HepG2 (cell line): ENCODE measurements at regions not wholly inside any gene's neighbourhood (a gene's known extent, or its start where the extent isn't known, plus 50 kb on each side); places are given as distances from the start of the nearest gene placed in this dataset.

Experiments used
- ATAC-seq: fragments of 200-7000 bp; cut with Tn5 transposase; 3 replicates; pipeline ENCODE4 v1.9.1; 2020; ENCODE audit warnings: mild to moderate bottlenecking, moderate library complexity
- BruUV-seq: library from RNA; stranded (reverse); fragments of 400-500 nt; replicated peaks from 2 replicates; lab custom pipeline; 2021; lab: Mats Ljungman, UMichigan
- CTCF ChIA-PET: fragments of 300-600 bp; formaldehyde crosslinking; extraction: SDS; loops from one replicate; lab custom pipeline; 2021; ENCODE audit warnings: low total read pairs, inconsistent platforms, low intra/inter-chr PET ratio; lab: Yijun Ruan, JAX
- POLR2A ChIA-PET: fragments of 350-600 bp; sonication (Branson Sonifier 250); formaldehyde crosslinking; loops from one replicate; lab custom pipeline; 2020; ENCODE audit warnings: antibody characterized with exemption, inconsistent platforms; lab: Yijun Ruan, JAX
- DNase-seq: peaks from one replicate; pipeline ENCODE4 v3.0.0-alpha.2; 2015; ENCODE audit warnings: low spot score
- FAIRE-seq: peaks from 3 replicates; lab custom pipeline; 2011; peaks lifted over from hg19 to GRCh38; lab: Jason Lieb, UNC
- H2AFZ ChIP-seq: one replicate; pipeline ENCODE4 v1.6.1; 2011; ENCODE audit warnings: low read length, inconsistent platforms
- H3K27ac ChIP-seq: fragments of 300-600 bp; 3 replicates; pipeline ENCODE4 v1.8.0; 2011; ENCODE audit warnings: mixed run types, mild to moderate bottlenecking, mixed read lengths, low read length, inconsistent platforms; ENCODE audit not compliant: insufficient read depth; ENCODE audit errors: extremely low read length
- H3K27me3 ChIP-seq, 2 experiments: fragments of 200-600 bp in 1 of 2; 2 replicates in 1 of 2; 3 replicates in 1 of 2; pipeline versions ENCODE4 v1.6.0 to v1.8.0; 2011; ENCODE audit warnings: low read length in 2 of 2, mild to moderate bottlenecking in 2 of 2, moderate library complexity in 2 of 2, inconsistent platforms in 1 of 2; ENCODE audit not compliant: insufficient read depth in 2 of 2, control insufficient read depth in 1 of 2
- H3K36me3 ChIP-seq, 2 experiments: fragments of 200-600 bp in 1 of 2; replicated peaks in 1 of 2; 2 replicates in 1 of 2; 3 replicates in 1 of 2; pipeline versions ENCODE4 v1.5.1 to v1.8.0; 2011; ENCODE audit warnings: low read length in 2 of 2, inconsistent platforms in 1 of 2; ENCODE audit not compliant: insufficient read depth in 2 of 2, control insufficient read depth in 1 of 2
- H3K4me1 ChIP-seq: 2 replicates; pipeline ENCODE4 v1.5.1; 2012; ENCODE audit warnings: low read length, inconsistent platforms; ENCODE audit not compliant: insufficient read depth
- H3K4me2 ChIP-seq: 2 replicates; pipeline ENCODE4 v1.6.0; 2011; ENCODE audit warnings: low read depth, low read length, inconsistent platforms
- H3K4me3 ChIP-seq, 3 experiments: fragments of 200-600 bp in 1 of 3; sonication (generic), shearing (Covaris generic) in 1 of 3; replicated peaks in 1 of 3; 2 replicates each; pipeline ENCODE4 v1.5.1; 2011 to 2016; ENCODE audit warnings: low read length in 3 of 3, inconsistent platforms in 2 of 3, low read depth in 2 of 3, mild to moderate bottlenecking in 2 of 3, control low read depth in 1 of 3, mixed read lengths in 1 of 3; ENCODE audit not compliant: insufficient read depth in 1 of 3
- H3K79me2 ChIP-seq: one replicate; pipeline ENCODE4 v1.6.1; 2011; ENCODE audit warnings: low read length, inconsistent platforms; ENCODE audit not compliant: insufficient read depth
- H3K9ac ChIP-seq: 2 replicates; pipeline ENCODE4 v1.6.0; 2011; ENCODE audit warnings: mild to moderate bottlenecking, low read depth, low read length, inconsistent platforms; ENCODE audit not compliant: insufficient read depth
- H3K9me3 ChIP-seq: 2 replicates; pipeline ENCODE4 v1.5.1; 2012; ENCODE audit warnings: mild to moderate bottlenecking, low read length
- H4K20me1 ChIP-seq: 2 replicates; pipeline ENCODE4 v1.6.0; 2011; ENCODE audit warnings: inconsistent platforms, mild to moderate bottlenecking, low read length, moderate library complexity; ENCODE audit not compliant: insufficient read depth
- ELF1 ChIP-seq: sonication (generic); formaldehyde crosslinking; IDR thresholded peaks from 2 replicates; pipeline ENCODE4 v1.4.0; 2020; ENCODE audit warnings: missing genetic modification reagents
- FOXK1 ChIP-seq: sonication (generic); formaldehyde crosslinking; IDR thresholded peaks from 2 replicates; pipeline ENCODE4 v1.4.0; 2020; ENCODE audit warnings: low read depth, missing genetic modification reagents, borderline replicate concordance
- HDAC1 ChIP-seq: sonication (generic); formaldehyde crosslinking; IDR thresholded peaks from 2 replicates; pipeline ENCODE4 v1.5.1; 2020; ENCODE audit warnings: mild to moderate bottlenecking, missing genetic modification reagents
- KLF6 ChIP-seq: IDR thresholded peaks from 2 replicates; pipeline ENCODE4 v1.8.0; 2016; ENCODE audit warnings: missing biosample characterization, missing genetic modification reagents
- PHF8 ChIP-seq: sonication (generic); formaldehyde crosslinking; IDR thresholded peaks from 2 replicates; pipeline ENCODE4 v1.5.0; 2020; ENCODE audit warnings: missing genetic modification reagents
- RAD51 ChIP-seq: fragments of 450-650 bp; IDR thresholded peaks from 2 replicates; pipeline ENCODE4 v1.6.1; 2016; ENCODE audit warnings: borderline replicate concordance
- REXO4 ChIP-seq: sonication (generic); formaldehyde crosslinking; IDR thresholded peaks from 2 replicates; pipeline ENCODE4 v1.8.0; 2022; ENCODE audit warnings: missing genetic modification reagents, mild to moderate bottlenecking, borderline replicate concordance
- RFX5 ChIP-seq: IDR thresholded peaks from 2 replicates; pipeline ENCODE4 v1.6.1; 2011; ENCODE audit warnings: low read depth, low read length, improper control_type of control experiment
- SP5 ChIP-seq: IDR thresholded peaks from 2 replicates; pipeline ENCODE4 v1.6.1; 2016; ENCODE audit warnings: low read depth, borderline replicate concordance
- ZNF547 ChIP-seq: sonication (generic); formaldehyde crosslinking; IDR thresholded peaks from 2 replicates; pipeline ENCODE4 v1.5.1; 2020; ENCODE audit warnings: mild to moderate bottlenecking, missing genetic modification reagents
- ZNF557 ChIP-seq: sonication (generic); formaldehyde crosslinking; IDR thresholded peaks from 2 replicates; pipeline ENCODE4 v1.4.0; 2020; ENCODE audit warnings: missing genetic modification reagents
- ZNF678 ChIP-seq: sonication (generic); formaldehyde crosslinking; IDR thresholded peaks from 2 replicates; pipeline ENCODE4 v1.4.0; 2020; ENCODE audit warnings: mild to moderate bottlenecking, missing genetic modification reagents
- WGBS: methylation state at CpG from one replicate; pipeline ENCODE4 v1.1.6; 2017; ENCODE audit warnings: low lambda C conversion rate; 5-methylcytosine and 5-hydroxymethylcytosine counted together
- in situ Hi-C: cut with HindIII; loops from 2 replicates; pipeline ENCODE4 v1.10.0; 2017; ENCODE audit warnings: low pct_unique_long_range_greater_than_20kb; ENCODE audit not compliant: extremely low pct_ligation_motif_present
- intact Hi-C: fragments of 100-400 bp; cut with micrococcal nuclease; formaldehyde crosslinking; loops from one replicate; pipeline ENCODE4 v1.10.0; 2022; ENCODE audit not compliant: unreplicated experiment
- TF ChIP-seq, protein P1 (sequence below): sonication (generic); formaldehyde crosslinking; IDR thresholded peaks from 2 replicates; pipeline ENCODE4 v1.5.0; 2020; ENCODE audit warnings: missing genetic modification reagents
- TF ChIP-seq, protein P2 (sequence below): sonication (generic); formaldehyde crosslinking; IDR thresholded peaks from 2 replicates; pipeline ENCODE4 v1.8.1; 2023; ENCODE audit warnings: mild to moderate bottlenecking, missing genetic modification reagents
- TF ChIP-seq, protein P3 (sequence below): sonication (generic); formaldehyde crosslinking; IDR thresholded peaks from 2 replicates; pipeline ENCODE4 v1.5.0; 2020; ENCODE audit warnings: mild to moderate bottlenecking, missing genetic modification reagents
- TF ChIP-seq, protein P4 (sequence below): sonication (generic); formaldehyde crosslinking; IDR thresholded peaks from 2 replicates; pipeline ENCODE4 v1.5.1; 2020; ENCODE audit warnings: missing genetic modification reagents, mild to moderate bottlenecking, borderline replicate concordance
- TF ChIP-seq, protein P5 (sequence below): sonication (generic); formaldehyde crosslinking; IDR thresholded peaks from 2 replicates; pipeline ENCODE4 v1.8.1; 2023; ENCODE audit warnings: mild to moderate bottlenecking, missing genetic modification reagents, borderline replicate concordance
- TF ChIP-seq, protein P6 (sequence below): sonication (generic); formaldehyde crosslinking; IDR thresholded peaks from 2 replicates; pipeline ENCODE4 v1.4.0; 2020; ENCODE audit warnings: missing genetic modification reagents

DNA sequence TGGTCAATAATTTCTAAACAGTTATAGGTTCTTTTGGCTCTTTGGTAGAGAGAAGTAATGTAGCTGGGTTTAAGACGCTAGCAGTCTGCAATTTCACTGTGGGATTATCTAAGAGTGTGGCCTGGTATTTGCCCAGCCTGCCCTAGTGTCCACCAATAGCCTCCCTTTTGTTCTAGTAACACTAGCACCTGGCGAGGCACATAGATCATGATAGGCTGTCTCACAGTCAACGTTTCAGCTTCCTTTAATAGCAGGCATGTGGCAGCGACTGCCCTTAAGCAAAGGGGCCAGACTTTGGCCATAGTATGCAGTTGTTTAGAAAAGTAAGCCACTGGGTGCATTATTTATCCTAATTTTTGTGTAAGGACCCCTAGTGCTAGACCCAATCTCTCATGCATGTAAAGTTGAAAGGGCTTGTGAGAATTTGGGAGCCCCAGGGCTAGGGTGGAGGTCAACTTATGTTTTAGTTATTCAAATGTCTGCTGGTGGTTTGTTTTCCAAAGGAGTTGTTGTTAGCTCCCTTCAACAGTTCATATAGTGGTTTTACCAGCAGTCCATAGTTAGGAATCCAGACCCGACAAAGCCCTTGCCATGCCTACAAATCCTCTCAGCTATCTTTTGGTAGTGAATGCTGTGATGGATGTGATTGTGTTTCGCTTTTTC lies 274.3 kb downstream of the HTR1A start:
- H3K9ac ChIP-seq, result no peak overlapping the region
- H3K9me3 ChIP-seq, result peaks cover 10% of the 10 kb centered on the region; the same call in 1 of the 2 replicates
- in situ Hi-C loops (no loop called here), intact Hi-C loops (no loop called here)
- BruUV-seq, result no TSS peak
- no peaks in the 10 kb centered on the region for H4K20me1 ChIP-seq
- ChIA-PET POLR2A (no interaction called here), CTCF (no interaction called here)
- no peaks in the 10 kb centered on the region for H3K4me1 ChIP-seq
- H3K36me3 ChIP-seq, result no peaks in the 10 kb centered on the region
- FAIRE-seq (no peak), DNase-seq (no peak), ATAC-seq (no peak)
- H3K79me2 ChIP-seq, result no peaks in the 10 kb centered on the region
- H3K27ac ChIP-seq, result no peak overlapping the region
- H3K4me3 ChIP-seq, result no peak overlapping the region
- no peak overlapping the region for H2AFZ ChIP-seq
- H3K4me2 ChIP-seq, result no peak overlapping the region
- H3K27me3 ChIP-seq, result no peaks in the 10 kb centered on the region
- 1% methylated on average over 5 of the region's 6 CpGs for WGBS
- TF ChIP-seq, protein P1, sequence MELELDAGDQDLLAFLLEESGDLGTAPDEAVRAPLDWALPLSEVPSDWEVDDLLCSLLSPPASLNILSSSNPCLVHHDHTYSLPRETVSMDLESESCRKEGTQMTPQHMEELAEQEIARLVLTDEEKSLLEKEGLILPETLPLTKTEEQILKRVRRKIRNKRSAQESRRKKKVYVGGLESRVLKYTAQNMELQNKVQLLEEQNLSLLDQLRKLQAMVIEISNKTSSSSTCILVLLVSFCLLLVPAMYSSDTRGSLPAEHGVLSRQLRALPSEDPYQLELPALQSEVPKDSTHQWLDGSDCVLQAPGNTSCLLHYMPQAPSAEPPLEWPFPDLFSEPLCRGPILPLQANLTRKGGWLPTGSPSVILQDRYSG (CRISPR knock-in tag), result no peak
- TF ChIP-seq ELF1 (no peak), SP5 (no peak), PHF8 (CRISPR knock-in tag) (no peak), HDAC1 (CRISPR knock-in tag) (no peak), ZNF557 (no peak), KLF6 (no peak), FOXK1 (CRISPR knock-in tag) (no peak), REXO4 (no peak), ZNF678 (CRISPR knock-in tag) (no peak), ZNF547 (no peak), RAD51 (no peak), RFX5 (no peak)
- TF ChIP-seq, protein P2, sequence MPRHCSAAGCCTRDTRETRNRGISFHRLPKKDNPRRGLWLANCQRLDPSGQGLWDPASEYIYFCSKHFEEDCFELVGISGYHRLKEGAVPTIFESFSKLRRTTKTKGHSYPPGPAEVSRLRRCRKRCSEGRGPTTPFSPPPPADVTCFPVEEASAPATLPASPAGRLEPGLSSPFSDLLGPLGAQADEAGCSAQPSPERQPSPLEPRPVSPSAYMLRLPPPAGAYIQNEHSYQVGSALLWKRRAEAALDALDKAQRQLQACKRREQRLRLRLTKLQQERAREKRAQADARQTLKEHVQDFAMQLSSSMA (CRISPR knock-in tag), result no peak
- TF ChIP-seq, protein P3, sequence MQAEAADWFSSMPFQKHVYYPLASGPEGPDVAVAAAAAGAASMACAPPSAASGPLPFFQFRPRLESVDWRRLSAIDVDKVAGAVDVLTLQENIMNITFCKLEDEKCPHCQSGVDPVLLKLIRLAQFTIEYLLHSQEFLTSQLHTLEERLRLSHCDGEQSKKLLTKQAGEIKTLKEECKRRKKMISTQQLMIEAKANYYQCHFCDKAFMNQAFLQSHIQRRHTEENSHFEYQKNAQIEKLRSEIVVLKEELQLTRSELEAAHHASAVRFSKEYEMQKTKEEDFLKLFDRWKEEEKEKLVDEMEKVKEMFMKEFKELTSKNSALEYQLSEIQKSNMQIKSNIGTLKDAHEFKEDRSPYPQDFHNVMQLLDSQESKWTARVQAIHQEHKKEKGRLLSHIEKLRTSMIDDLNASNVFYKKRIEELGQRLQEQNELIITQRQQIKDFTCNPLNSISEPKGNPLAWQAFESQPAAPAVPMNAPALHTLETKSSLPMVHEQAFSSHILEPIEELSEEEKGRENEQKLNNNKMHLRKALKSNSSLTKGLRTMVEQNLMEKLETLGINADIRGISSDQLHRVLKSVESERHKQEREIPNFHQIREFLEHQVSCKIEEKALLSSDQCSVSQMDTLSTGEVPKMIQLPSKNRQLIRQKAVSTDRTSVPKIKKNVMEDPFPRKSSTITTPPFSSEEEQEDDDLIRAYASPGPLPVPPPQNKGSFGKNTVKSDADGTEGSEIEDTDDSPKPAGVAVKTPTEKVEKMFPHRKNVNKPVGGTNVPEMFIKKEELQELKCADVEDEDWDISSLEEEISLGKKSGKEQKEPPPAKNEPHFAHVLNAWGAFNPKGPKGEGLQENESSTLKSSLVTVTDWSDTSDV (CRISPR knock-in tag), result no peak
- TF ChIP-seq, protein P4, sequence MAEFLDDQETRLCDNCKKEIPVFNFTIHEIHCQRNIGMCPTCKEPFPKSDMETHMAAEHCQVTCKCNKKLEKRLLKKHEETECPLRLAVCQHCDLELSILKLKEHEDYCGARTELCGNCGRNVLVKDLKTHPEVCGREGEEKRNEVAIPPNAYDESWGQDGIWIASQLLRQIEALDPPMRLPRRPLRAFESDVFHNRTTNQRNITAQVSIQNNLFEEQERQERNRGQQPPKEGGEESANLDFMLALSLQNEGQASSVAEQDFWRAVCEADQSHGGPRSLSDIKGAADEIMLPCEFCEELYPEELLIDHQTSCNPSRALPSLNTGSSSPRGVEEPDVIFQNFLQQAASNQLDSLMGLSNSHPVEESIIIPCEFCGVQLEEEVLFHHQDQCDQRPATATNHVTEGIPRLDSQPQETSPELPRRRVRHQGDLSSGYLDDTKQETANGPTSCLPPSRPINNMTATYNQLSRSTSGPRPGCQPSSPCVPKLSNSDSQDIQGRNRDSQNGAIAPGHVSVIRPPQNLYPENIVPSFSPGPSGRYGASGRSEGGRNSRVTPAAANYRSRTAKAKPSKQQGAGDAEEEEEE (CRISPR knock-in tag), result no peak
- TF ChIP-seq, protein P5, sequence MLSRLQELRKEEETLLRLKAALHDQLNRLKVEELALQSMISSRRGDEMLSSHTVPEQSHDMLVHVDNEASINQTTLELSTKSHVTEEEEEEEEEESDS, result no peak
- TF ChIP-seq, protein P6, sequence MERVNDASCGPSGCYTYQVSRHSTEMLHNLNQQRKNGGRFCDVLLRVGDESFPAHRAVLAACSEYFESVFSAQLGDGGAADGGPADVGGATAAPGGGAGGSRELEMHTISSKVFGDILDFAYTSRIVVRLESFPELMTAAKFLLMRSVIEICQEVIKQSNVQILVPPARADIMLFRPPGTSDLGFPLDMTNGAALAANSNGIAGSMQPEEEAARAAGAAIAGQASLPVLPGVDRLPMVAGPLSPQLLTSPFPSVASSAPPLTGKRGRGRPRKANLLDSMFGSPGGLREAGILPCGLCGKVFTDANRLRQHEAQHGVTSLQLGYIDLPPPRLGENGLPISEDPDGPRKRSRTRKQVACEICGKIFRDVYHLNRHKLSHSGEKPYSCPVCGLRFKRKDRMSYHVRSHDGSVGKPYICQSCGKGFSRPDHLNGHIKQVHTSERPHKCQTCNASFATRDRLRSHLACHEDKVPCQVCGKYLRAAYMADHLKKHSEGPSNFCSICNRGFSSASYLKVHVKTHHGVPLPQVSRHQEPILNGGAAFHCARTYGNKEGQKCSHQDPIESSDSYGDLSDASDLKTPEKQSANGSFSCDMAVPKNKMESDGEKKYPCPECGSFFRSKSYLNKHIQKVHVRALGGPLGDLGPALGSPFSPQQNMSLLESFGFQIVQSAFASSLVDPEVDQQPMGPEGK, result no peak
